Motor neuron (in vitro differentiated cells): ENCODE measurements at regions not wholly inside any gene's neighbourhood (a gene's known extent, or its start where the extent isn't known, plus 50 kb on each side); places are given as distances from the start of the nearest gene placed in this dataset.

Experiments used
- ATAC-seq, 8 experiments: fragments of 200-7000 bp; cut with Tn5 transposase; replicated peaks in 6 of 8; 2 replicates each; pipeline ENCODE4 v1.8.0; 2021; ENCODE audit warnings: mild to moderate bottlenecking in 8 of 8, moderate library complexity in 8 of 8
- H3K27ac ChIP-seq, 2 donors: fragments of 250-450 bp; sonication (Bioruptor Pico); 2 replicates each; pipeline ENCODE4 v1.9.0; 2021; ENCODE audit warnings: antibody characterized with exemption in 2 of 2, mild to moderate bottlenecking in 2 of 2, moderate library complexity in 1 of 2
- H3K4me1 ChIP-seq, 2 donors: fragments of 250-450 bp; sonication (Bioruptor Pico); replicated peaks in 1 of 2; 2 replicates each; pipeline ENCODE4 v1.6.1; 2021; ENCODE audit warnings: antibody characterized with exemption in 2 of 2, mild to moderate bottlenecking in 2 of 2, moderate library complexity in 1 of 2
- H3K4me3 ChIP-seq, 5 donors: fragments of 250-450 bp; sonication (Bioruptor Pico); 2 replicates each; pipeline ENCODE4 v1.9.0; 2021; ENCODE audit warnings: antibody characterized with exemption in 5 of 5, mild to moderate bottlenecking in 5 of 5, moderate library complexity in 4 of 5
- WGBS, 10 experiments: fragments of 450-650 bp; shearing (Covaris generic); methylation state at CpG; one replicate each; pipeline ENCODE4 v1.0.0; 2022; 5-methylcytosine and 5-hydroxymethylcytosine counted together
- in situ Hi-C, 9 experiments: fragments of 400-800 bp; cut with MboI; loops; one replicate each; pipeline ENCODE4 v1.15.0; 2021; ENCODE audit warnings: low sequenced_read_pairs in 9 of 9, low pct_unique_long_range_greater_than_20kb in 2 of 9; ENCODE audit not compliant: unreplicated experiment in 9 of 9

- peak in 6 of 8 experiments; percentile 21 to 49 (median 40) for ATAC-seq
- H3K4me3 ChIP-seq = no peak overlapping the region
- 0 to 100% (median 68%) methylated on average over 2 to 7 of the region's 16 CpGs; no CpG with 5 or more reads in 3 of the 10 experiments for WGBS, 10 experiments
- in situ Hi-C loops = no loop called here
- H3K4me1 ChIP-seq = peaks cover 19 to 21% of the 10 kb centered on the region in 2 donors
- no peak overlapping the region for H3K27ac ChIP-seq
These were observed 417.5 kb upstream of the HS6ST1 start for GRCh38 chr2:128736046-128736688.

- Histone ChIP-seq H3K27ac (no peak overlapping the region), H3K4me3 (peak overlapping the region in 2 of 5 donors; percentile 3 to 18), H3K4me1 (peaks cover 19 to 21% of the 10 kb centered on the region in 2 donors)
- in situ Hi-C loops = no loop called here
- ATAC-seq = peak; percentile 60 to 93 (median 65)
- WGBS, 10 experiments = 0 to 100% (median 37%) methylated on average over 2 to 16 of the region's 71 CpGs; no CpG with 5 or more reads in 4 of the 10 experiments
These were observed 418.2 kb upstream of the HS6ST1 start for GRCh38 chr2:128736689-128737545.

- no peak overlapping the region for H3K27ac ChIP-seq
- peaks cover 19 to 20% of the 10 kb centered on the region in 2 donors for H3K4me1 ChIP-seq
- no peak for ATAC-seq
- in situ Hi-C loops = no loop called here
- no peak overlapping the region for H3K4me3 ChIP-seq
- WGBS, 10 experiments = 93 to 100% (median 98%) methylated on average over 1 to 5 of the region's 7 CpGs; no CpG with 5 or more reads in 6 of the 10 experiments
These were observed 418.8 kb upstream of the HS6ST1 start for GRCh38 chr2:128737546-128737826.

GRCh38 chr2:128738446-128739110, 419.9 kb upstream of the HS6ST1 start:
- ATAC-seq = no peak
- WGBS, 10 experiments = 13 to 96% (median 88%) methylated on average over 2 to 7 of the region's 8 CpGs; no CpG with 5 or more reads in 1 of the 10 experiments
- H3K4me1 ChIP-seq = peaks cover 9 to 15% of the 10 kb centered on the region in 2 donors
- H3K27ac ChIP-seq = no peak overlapping the region
- in situ Hi-C loops = no loop called here
- no peak overlapping the region for H3K4me3 ChIP-seq

- Histone ChIP-seq H3K4me1 (peaks cover 6 to 8% of the 10 kb centered on the region in 2 donors), H3K27ac (no peak overlapping the region), H3K4me3 (no peak overlapping the region)
- WGBS, 10 experiments = 58 to 100% (median 86%) methylated on average over 1 to 3 of the region's 3 CpGs; no CpG with 5 or more reads in 1 of the 10 experiments
- no peak for ATAC-seq
- in situ Hi-C loops = no loop called here
These were observed 423.8 kb upstream of the HS6ST1 start for GRCh38 chr2:128742467-128742866.

- Histone ChIP-seq H3K4me1 (peaks cover 11 to 15% of the 10 kb centered on the region in 2 donors), H3K27ac (no peak overlapping the region), H3K4me3 (no peak overlapping the region)
- in situ Hi-C loops = no loop called here
- ATAC-seq = no peak
These were observed 427.3 kb upstream of the HS6ST1 start for GRCh38 chr2:128745946-128746345.

- 0 to 33% (median 21%) methylated on average over 1 to 5 of the region's 5 CpGs; no CpG with 5 or more reads in 4 of the 10 experiments for WGBS, 10 experiments
- no peak overlapping the region for H3K4me3 ChIP-seq
- no peak overlapping the region for H3K27ac ChIP-seq
- peaks cover 11 to 17% of the 10 kb centered on the region in 2 donors for H3K4me1 ChIP-seq
- in situ Hi-C loops = no loop called here
- peak; percentile 13 to 90 (median 61) for ATAC-seq
These were observed 427.7 kb upstream of the HS6ST1 start for GRCh38 chr2:128746356-128746755.

- Histone ChIP-seq H3K27ac (no peak overlapping the region), H3K4me3 (no peak overlapping the region), H3K4me1 (peaks cover 20 to 26% of the 10 kb centered on the region in 2 donors)
- in situ Hi-C loops = no loop called here
- ATAC-seq = peak in 2 of 8 experiments; percentile 15 to 23
- 69 to 100% (median 92%) methylated on average over 1 to 10 of the region's 10 CpGs; no CpG with 5 or more reads in 1 of the 10 experiments for WGBS, 10 experiments
These were observed 429.7 kb upstream of the HS6ST1 start for GRCh38 chr2:128748336-128748735.

GRCh38 chr2:128748835-128749605, 430.4 kb upstream of the HS6ST1 start:
- no peak overlapping the region for H3K4me3 ChIP-seq
- ATAC-seq = peak in 4 of 8 experiments; percentile 31 to 69 (median 59)
- peaks cover 27 to 33% of the 10 kb centered on the region in 2 donors for H3K4me1 ChIP-seq
- WGBS, 10 experiments = 30 to 100% (median 58%) methylated on average over 1 to 6 of the region's 9 CpGs; no CpG with 5 or more reads in 2 of the 10 experiments
- H3K27ac ChIP-seq = no peak overlapping the region
- in situ Hi-C loops = no loop called here

- in situ Hi-C loops = no loop called here
- Histone ChIP-seq H3K4me3 (no peak overlapping the region), H3K4me1 (peaks cover 33 to 36% of the 10 kb centered on the region in 2 donors), H3K27ac (no peak overlapping the region)
- 50 to 100% (median 83%) methylated on average over 1 to 11 of the region's 12 CpGs; no CpG with 5 or more reads in 1 of the 10 experiments for WGBS, 10 experiments
- no peak for ATAC-seq
These were observed 431.9 kb upstream of the HS6ST1 start for GRCh38 chr2:128750328-128751165.

- Histone ChIP-seq H3K4me3 (no peak overlapping the region), H3K4me1 (peaks cover 26 to 34% of the 10 kb centered on the region in 2 donors), H3K27ac (no peak overlapping the region)
- ATAC-seq = no peak
- WGBS, 10 experiments = 44 to 87% (median 80%) methylated on average over 4 to 5 of the region's 5 CpGs; no CpG with 5 or more reads in 1 of the 10 experiments
- in situ Hi-C loops = no loop called here
These were observed 433.1 kb upstream of the HS6ST1 start for GRCh38 chr2:128751746-128752145.
